ENCODE measurements at regions not wholly inside any gene's neighbourhood (a gene's known extent, or its start where the extent isn't known, plus 50 kb on each side); places are given as distances from the start of the nearest gene placed in this dataset.
"Not testable (repeated sequence)": the region's sequence is repeated elsewhere in the genome, so short reads cannot be mapped to it uniquely, and the experiment has no call there.

DNA sequence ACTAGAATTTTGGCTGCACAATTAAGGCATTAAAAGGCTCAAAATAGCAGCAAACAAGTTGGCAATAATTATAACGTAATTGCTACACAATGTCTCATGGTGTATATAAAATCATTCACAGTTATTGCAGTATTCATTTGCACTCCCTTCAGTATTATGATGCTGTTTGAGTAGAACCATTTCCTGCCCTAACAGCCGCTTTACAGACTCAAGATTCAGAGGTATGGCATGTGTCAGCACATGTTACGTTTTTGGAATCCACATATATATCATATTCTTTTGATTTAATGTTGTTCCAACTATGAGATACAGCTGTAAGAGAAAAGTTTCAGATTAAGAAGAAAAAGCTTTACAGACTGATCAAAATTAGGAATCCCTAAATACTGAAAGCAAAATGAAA is 56.3 kb upstream of the NCKAP5 start:
- Mint-ChIP-seq H3K9me3 (peaks cover 15% of the 10 kb centered on the region), H3K36me3 (ENCODE audit: low read depth) (no peaks in the 10 kb centered on the region), H3K27me3 (no peaks in the 10 kb centered on the region), H3K4me1 (ENCODE audit: low read depth) (no peaks in the 10 kb centered on the region), H3K27ac (no peak overlapping the region), H3K4me3 (no peak overlapping the region)
- no peak for DNase-seq

- peaks cover 10% of the 10 kb centered on the region for H3K9me3 Mint-ChIP-seq
- no peak overlapping the region for H3K4me3 Mint-ChIP-seq
These were observed 59.5 kb upstream of the NCKAP5 start for GRCh38 chr2:133627741-133628140.

DNA sequence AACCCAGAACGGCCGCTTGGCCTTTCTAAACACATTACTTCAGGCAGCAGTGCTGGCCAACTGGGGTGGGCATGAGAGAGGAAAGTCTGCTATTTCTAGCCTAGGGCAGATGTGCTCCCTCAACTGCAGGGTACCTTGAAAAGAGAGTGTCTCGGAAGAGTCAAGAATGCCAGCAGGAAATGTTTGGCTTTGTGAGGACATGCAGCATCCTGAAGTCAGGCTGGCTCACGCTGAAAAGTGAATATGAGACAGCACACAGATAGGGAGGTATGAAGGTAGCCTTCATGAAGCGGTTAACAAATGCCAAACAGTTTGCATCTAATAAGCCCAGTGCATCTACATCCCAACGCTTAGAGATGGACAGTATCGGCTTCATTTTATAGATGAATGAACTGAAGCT is 65.0 kb upstream of the NCKAP5 start:
- Mint-ChIP-seq H3K36me3 (ENCODE audit: low read depth) (no peaks in the 10 kb centered on the region), H3K27ac (no peak overlapping the region), H3K4me1 (ENCODE audit: low read depth) (no peaks in the 10 kb centered on the region), H3K27me3 (no peaks in the 10 kb centered on the region), H3K4me3 (no peak overlapping the region), H3K9me3 (no peaks in the 10 kb centered on the region)
- no peak for DNase-seq

More at GRCh38 chr2:133627741-133628140, 59.5 kb upstream of the NCKAP5 start:
- Mint-ChIP-seq H3K27ac (no peak overlapping the region), H3K4me1 (ENCODE audit: low read depth) (no peaks in the 10 kb centered on the region), H3K27me3 (no peaks in the 10 kb centered on the region), H3K36me3 (ENCODE audit: low read depth) (no peaks in the 10 kb centered on the region)
- DNase-seq = no peak

GRCh38 chr2:133633881-133634409 is 65.7 kb upstream of the NCKAP5 start:
- DNase-seq = no peak
- no peaks in the 10 kb centered on the region for H3K9me3 Mint-ChIP-seq
- H3K27me3 Mint-ChIP-seq = no peaks in the 10 kb centered on the region
- H3K36me3 Mint-ChIP-seq (ENCODE audit: low read depth) = no peaks in the 10 kb centered on the region
- no peak overlapping the region for H3K4me3 Mint-ChIP-seq
- H3K4me1 Mint-ChIP-seq (ENCODE audit: low read depth) = no peaks in the 10 kb centered on the region
- H3K27ac Mint-ChIP-seq = no peak overlapping the region

DNA sequence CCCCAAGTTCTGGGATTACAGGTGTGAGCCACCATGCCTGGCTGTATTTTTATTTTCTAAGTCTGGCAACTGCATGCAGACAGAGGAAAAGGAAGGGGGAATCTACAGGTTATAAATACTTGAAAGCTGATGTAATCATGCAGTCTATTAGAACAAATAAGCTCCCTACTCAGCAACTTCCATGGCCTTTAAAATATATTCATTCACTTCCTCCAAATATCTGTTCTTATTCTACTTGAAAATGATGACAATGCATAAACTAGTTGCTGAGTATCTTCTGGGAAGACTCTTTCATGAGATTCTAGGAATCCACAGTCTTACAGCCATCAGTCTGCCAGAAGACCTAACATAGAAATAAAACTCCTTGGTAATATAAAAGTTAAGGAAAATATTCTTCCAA is 66.9 kb upstream of the NCKAP5 start:
- no peak for DNase-seq
- no peaks in the 10 kb centered on the region for H3K9me3 Mint-ChIP-seq
- H3K36me3 Mint-ChIP-seq (ENCODE audit: low read depth) = no peaks in the 10 kb centered on the region
- no peaks in the 10 kb centered on the region for H3K4me1 Mint-ChIP-seq (ENCODE audit: low read depth)
- H3K27me3 Mint-ChIP-seq = no peaks in the 10 kb centered on the region
- no peak overlapping the region for H3K27ac Mint-ChIP-seq
- H3K4me3 Mint-ChIP-seq = no peak overlapping the region

- H3K27ac Mint-ChIP-seq = no peak overlapping the region
These were observed 68.0 kb upstream of the NCKAP5 start for GRCh38 chr2:133636287-133636686.

DNA sequence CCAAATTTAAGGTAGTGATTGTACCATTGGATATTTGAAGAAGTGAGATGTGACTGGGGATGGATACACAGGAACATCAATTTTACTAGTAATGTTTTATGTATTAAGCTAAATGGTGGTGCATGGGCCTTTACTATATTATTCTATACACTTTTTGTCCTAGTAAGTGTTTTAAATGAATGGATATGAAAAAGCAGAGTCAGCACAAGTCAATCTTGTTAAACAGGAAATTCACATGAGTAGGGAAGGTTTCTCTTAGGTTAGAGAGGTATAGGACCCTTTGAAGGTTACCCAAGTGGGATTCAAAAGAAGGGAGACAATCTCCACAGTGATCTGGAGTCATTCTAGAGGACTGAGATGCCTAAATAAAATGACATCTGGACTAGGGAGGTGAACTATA is 71.8 kb upstream of the NCKAP5 start:
- Mint-ChIP-seq H3K27ac (no peak overlapping the region), H3K9me3 (peaks cover 4% of the 10 kb centered on the region), H3K27me3 (no peaks in the 10 kb centered on the region), H3K4me1 (ENCODE audit: low read depth) (no peaks in the 10 kb centered on the region), H3K4me3 (no peak overlapping the region), H3K36me3 (ENCODE audit: low read depth) (no peaks in the 10 kb centered on the region)
- DNase-seq = no peak

More at GRCh38 chr2:133636287-133636686, 68.0 kb upstream of the NCKAP5 start:
- no peaks in the 10 kb centered on the region for H3K4me1 Mint-ChIP-seq (ENCODE audit: low read depth)
- no peak overlapping the region for H3K4me3 Mint-ChIP-seq
- no peak for DNase-seq
- no peaks in the 10 kb centered on the region for H3K27me3 Mint-ChIP-seq
- no peaks in the 10 kb centered on the region for H3K9me3 Mint-ChIP-seq
- H3K36me3 Mint-ChIP-seq (ENCODE audit: low read depth) = no peaks in the 10 kb centered on the region

- Mint-ChIP-seq H3K27me3 (no peaks in the 10 kb centered on the region), H3K27ac (no peak overlapping the region), H3K36me3 (ENCODE audit: low read depth) (no peaks in the 10 kb centered on the region), H3K4me1 (ENCODE audit: low read depth) (no peaks in the 10 kb centered on the region), H3K9me3 (peaks cover 4% of the 10 kb centered on the region), H3K4me3 (no peak overlapping the region)
- DNase-seq = no peak
These were observed 73.2 kb upstream of the NCKAP5 start for GRCh38 chr2:133641497-133641896.

DNA sequence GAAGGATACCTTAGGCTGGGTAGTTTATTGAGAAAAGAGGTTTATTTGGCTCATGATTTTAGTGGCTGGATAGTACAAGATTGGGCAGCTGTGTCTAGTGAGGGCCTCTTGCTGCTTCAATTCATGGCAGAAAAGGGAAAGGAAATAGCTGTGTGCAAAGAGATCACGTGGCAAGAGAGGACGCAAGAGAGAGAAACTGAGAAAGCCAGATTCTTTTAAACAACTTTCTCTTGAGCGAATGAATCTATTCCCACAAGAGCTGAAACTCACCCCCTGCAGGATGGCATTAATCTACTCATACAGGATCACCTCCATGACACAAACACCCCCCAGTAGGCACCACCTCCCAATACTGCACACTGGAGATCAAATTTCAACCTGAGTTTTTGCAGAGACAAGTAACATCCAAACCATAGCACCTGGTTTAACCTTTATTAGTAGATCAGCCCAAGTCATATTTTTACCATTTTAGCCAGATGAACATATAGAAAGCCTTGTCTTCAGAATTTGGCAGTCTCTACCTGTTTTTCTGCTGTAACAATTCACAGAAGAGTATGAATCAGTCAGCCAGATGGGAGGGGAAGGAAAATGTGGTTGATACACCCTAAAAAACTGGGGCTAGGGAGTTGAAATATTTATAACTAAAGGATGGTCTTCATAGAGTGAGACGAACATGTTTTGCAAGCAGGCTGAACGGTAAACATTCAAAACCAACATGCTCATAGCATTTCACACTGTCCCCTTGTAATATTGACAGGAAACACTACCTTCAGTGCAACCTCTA is 73.9 kb upstream of the NCKAP5 start:
- H3K27ac Mint-ChIP-seq = no peak overlapping the region
- H3K9me3 Mint-ChIP-seq = peaks cover 4% of the 10 kb centered on the region
- H3K4me1 Mint-ChIP-seq (ENCODE audit: low read depth) = no peaks in the 10 kb centered on the region
- DNase-seq = no peak
- no peaks in the 10 kb centered on the region for H3K36me3 Mint-ChIP-seq (ENCODE audit: low read depth)
- H3K27me3 Mint-ChIP-seq = no peaks in the 10 kb centered on the region
- no peak overlapping the region for H3K4me3 Mint-ChIP-seq

DNA sequence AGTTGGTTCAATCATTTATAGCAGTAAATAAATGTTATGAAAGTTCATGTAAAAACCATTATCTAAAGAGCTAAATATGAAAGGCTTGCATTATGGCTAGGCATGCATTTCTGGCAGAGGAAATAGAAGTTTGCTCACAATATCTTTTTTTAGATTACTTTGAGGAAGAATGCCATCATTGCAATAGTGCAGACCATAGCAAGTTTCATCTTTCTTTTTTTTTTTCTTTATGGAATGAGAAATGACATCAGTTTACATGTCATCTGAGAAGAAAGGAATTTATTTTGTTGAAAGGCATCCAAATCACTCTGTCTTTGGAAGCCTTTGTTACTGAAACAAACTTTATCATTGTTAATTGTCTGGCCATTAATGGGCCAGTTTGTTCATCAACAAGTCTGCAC is 74.5 kb upstream of the NCKAP5 start:
- H3K4me1 Mint-ChIP-seq (ENCODE audit: low read depth) = no peaks in the 10 kb centered on the region
- no peak overlapping the region for H3K4me3 Mint-ChIP-seq
- no peak for DNase-seq
- H3K9me3 Mint-ChIP-seq = peaks cover 4% of the 10 kb centered on the region
- no peak overlapping the region for H3K27ac Mint-ChIP-seq
- no peaks in the 10 kb centered on the region for H3K27me3 Mint-ChIP-seq
- H3K36me3 Mint-ChIP-seq (ENCODE audit: low read depth) = no peaks in the 10 kb centered on the region

GRCh38 chr2:133643863-133644262 is 75.6 kb upstream of the NCKAP5 start:
- Mint-ChIP-seq H3K36me3 (ENCODE audit: low read depth) (no peaks in the 10 kb centered on the region), H3K4me1 (ENCODE audit: low read depth) (no peaks in the 10 kb centered on the region), H3K27ac (no peak overlapping the region), H3K4me3 (no peak overlapping the region), H3K9me3 (peaks cover 4% of the 10 kb centered on the region), H3K27me3 (no peaks in the 10 kb centered on the region)
- DNase-seq = no peak

- no peaks in the 10 kb centered on the region for H3K27me3 Mint-ChIP-seq
- no peak overlapping the region for H3K27ac Mint-ChIP-seq
- no peaks in the 10 kb centered on the region for H3K4me1 Mint-ChIP-seq (ENCODE audit: low read depth)
- no peak overlapping the region for H3K4me3 Mint-ChIP-seq
- H3K36me3 Mint-ChIP-seq (ENCODE audit: low read depth) = no peaks in the 10 kb centered on the region
- no peak for DNase-seq
- H3K9me3 Mint-ChIP-seq = peaks cover 6% of the 10 kb centered on the region
These were observed 76.6 kb upstream of the NCKAP5 start for GRCh38 chr2:133644846-133645245.

DNA sequence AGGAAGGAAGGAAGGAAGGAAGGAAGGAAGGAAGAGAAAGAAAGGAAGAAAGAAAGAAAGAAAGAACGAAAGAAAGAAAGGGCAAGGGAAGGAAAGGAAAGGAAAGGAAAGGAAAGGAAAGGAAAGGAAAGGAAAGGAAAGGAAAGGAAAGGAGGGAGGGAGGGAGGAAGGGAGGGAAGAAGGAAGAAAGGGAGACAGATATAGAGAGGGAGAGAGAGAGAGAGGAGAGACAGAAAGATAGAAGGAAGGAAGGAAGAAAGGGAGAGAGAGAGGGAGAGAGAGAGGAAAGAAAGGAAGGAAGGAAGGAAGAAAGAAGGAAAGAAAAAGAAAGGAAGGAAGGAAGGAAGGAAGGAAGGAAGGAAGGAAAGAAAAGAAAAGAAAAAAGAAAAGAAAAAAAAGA is 79.1 kb upstream of the NCKAP5 start:
- H3K27me3 Mint-ChIP-seq; H3K4me1 Mint-ChIP-seq (ENCODE audit: low read depth); H3K9me3 Mint-ChIP-seq; DNase-seq; H3K36me3 Mint-ChIP-seq (ENCODE audit: low read depth); H3K4me3 Mint-ChIP-seq; H3K27ac Mint-ChIP-seq: not testable (repeated sequence)

GRCh38 chr2:133651861-133652260 is 83.6 kb upstream of the NCKAP5 start:
- no peak overlapping the region for H3K27ac Mint-ChIP-seq
- H3K9me3 Mint-ChIP-seq = peaks cover 2% of the 10 kb centered on the region
- H3K4me3 Mint-ChIP-seq = no peak overlapping the region
- H3K4me1 Mint-ChIP-seq (ENCODE audit: low read depth) = no peaks in the 10 kb centered on the region
- no peaks in the 10 kb centered on the region for H3K27me3 Mint-ChIP-seq
- no peak for DNase-seq
- no peaks in the 10 kb centered on the region for H3K36me3 Mint-ChIP-seq (ENCODE audit: low read depth)

- no peaks in the 10 kb centered on the region for H3K4me1 Mint-ChIP-seq (ENCODE audit: low read depth)
- no peak overlapping the region for H3K27ac Mint-ChIP-seq
- no peaks in the 10 kb centered on the region for H3K27me3 Mint-ChIP-seq
- no peak overlapping the region for H3K4me3 Mint-ChIP-seq
- peaks cover 2% of the 10 kb centered on the region for H3K9me3 Mint-ChIP-seq
- no peak for DNase-seq
- H3K36me3 Mint-ChIP-seq (ENCODE audit: low read depth) = no peaks in the 10 kb centered on the region
These were observed 84.1 kb upstream of the NCKAP5 start for GRCh38 chr2:133652398-133652797.
